Tibial nerve (tissue), 4 donors: ENCODE measurements at regions not wholly inside any gene's neighbourhood (a gene's known extent, or its start where the extent isn't known, plus 50 kb on each side); places are given as distances from the start of the nearest gene placed in this dataset.

Experiments
- DNase-seq, 2 donors: peaks; one replicate each; pipeline ENCODE4 v3.0.0-alpha.2; 2019; ENCODE audit warnings: low spot score in 2 of 2
- H3K27ac ChIP-seq, 4 donors: fragments of 200-600 bp; sonication (generic) in 3 of 4; one replicate each; pipeline ENCODE4 v1.5.1; 2017 to 2019; ENCODE audit warnings: mild to moderate bottlenecking in 1 of 4
- H3K27me3 ChIP-seq, 2 donors: fragments of 200-600 bp; sonication (generic) in 1 of 2; one replicate each; pipeline versions ENCODE4 v1.5.1 to v1.6.0; 2017 to 2019
- H3K36me3 ChIP-seq, 3 donors: fragments of 200-600 bp; sonication (generic); one replicate each; pipeline ENCODE4 v1.5.1; 2018 to 2019
- H3K4me1 ChIP-seq, 4 donors: fragments of 200-600 bp; sonication (generic) in 3 of 4; one replicate each; pipeline ENCODE4 v1.5.1; 2017 to 2019
- H3K4me3 ChIP-seq, 4 donors: fragments of 200-600 bp; sonication (generic) in 3 of 4; one replicate each; pipeline ENCODE4 v1.5.1; 2017 to 2019; ENCODE audit warnings: mild to moderate bottlenecking in 1 of 4, moderate library complexity in 1 of 4
- H3K9me3 ChIP-seq, 4 donors: fragments of 200-600 bp; sonication (generic) in 3 of 4; one replicate each; pipeline ENCODE4 v1.5.1; 2017 to 2019
- CTCF ChIP-seq, 5 experiments: fragments of 200-600 bp in 3 of 5; fragments of 450-650 bp in 2 of 5; sonication (generic) in 3 of 5; IDR thresholded peaks; one replicate each; pipeline ENCODE4 v1.5.1; 2016 to 2019; ENCODE audit warnings: antibody characterized with exemption in 5 of 5, mild to moderate bottlenecking in 3 of 5, moderate library complexity in 2 of 5
- EP300 ChIP-seq, 2 donors: sonication (generic); formaldehyde crosslinking; IDR thresholded peaks; one replicate each; pipeline ENCODE4 v1.6.1; 2017; ENCODE audit warnings: antibody characterized with exemption in 2 of 2, mild to moderate bottlenecking in 1 of 2
- POLR2A ChIP-seq, 2 donors: fragments of 450-650 bp; IDR thresholded peaks; one replicate each; pipeline ENCODE4 v1.6.1; 2017; ENCODE audit warnings: antibody characterized with exemption in 2 of 2, mild to moderate bottlenecking in 2 of 2, moderate library complexity in 2 of 2
- WGBS, 2 donors: methylation state at CpG; one replicate each; pipeline ENCODE4 v1.1.5; 2018; 5-methylcytosine and 5-hydroxymethylcytosine counted together

- Histone ChIP-seq H3K4me3 (no peak overlapping the region), H3K36me3 (no peaks in the 10 kb centered on the region), H3K27me3 (no peaks in the 10 kb centered on the region), H3K9me3 (no peaks in the 10 kb centered on the region), H3K4me1 (peaks cover 0 to 8% (median 0%) of the 10 kb centered on the region in 4 donors), H3K27ac (no peak overlapping the region)
- WGBS, 2 donors = 92 to 94% methylated on average over 9 of the region's 9 CpGs
- TF ChIP-seq EP300 (IDR thresholded peaks at IDR 0.05) (no peak), POLR2A (IDR thresholded peaks at IDR 0.05) (no peak), CTCF (IDR thresholded peaks at IDR 0.05) (no peak)
- no peak for DNase-seq
Measured at GRCh38 chr20:61131944-61132343, 120.1 kb upstream of the CDH4 start.

GRCh38 chr20:61133611-61134010 lies 118.5 kb upstream of the CDH4 start:
- WGBS, 2 donors = 81 to 83% methylated on average over 6 of the region's 6 CpGs
- Histone ChIP-seq H3K9me3 (no peaks in the 10 kb centered on the region), H3K4me3 (no peak overlapping the region), H3K27me3 (no peaks in the 10 kb centered on the region), H3K36me3 (no peaks in the 10 kb centered on the region), H3K27ac (no peak overlapping the region), H3K4me1 (peaks cover 0 to 8% (median 0%) of the 10 kb centered on the region in 4 donors)
- no peak for TF ChIP-seq POLR2A (IDR thresholded peaks at IDR 0.05)
- no peak for TF ChIP-seq EP300 (IDR thresholded peaks at IDR 0.05)
- no peak for TF ChIP-seq CTCF (IDR thresholded peaks at IDR 0.05)
- no peak for DNase-seq

- no peak overlapping the region for H3K4me3 ChIP-seq
- no peaks in the 10 kb centered on the region for H3K9me3 ChIP-seq
- H3K4me1 ChIP-seq = peaks cover 0 to 8% (median 0%) of the 10 kb centered on the region in 4 donors
- H3K27ac ChIP-seq = no peak overlapping the region
- TF ChIP-seq CTCF (IDR thresholded peaks at IDR 0.05) (no peak), EP300 (IDR thresholded peaks at IDR 0.05) (no peak), POLR2A (IDR thresholded peaks at IDR 0.05) (no peak)
- H3K36me3 ChIP-seq = no peaks in the 10 kb centered on the region
- no peak for DNase-seq
- 60 to 74% methylated on average over 9 of the region's 9 CpGs for WGBS, 2 donors
- H3K27me3 ChIP-seq = no peaks in the 10 kb centered on the region
Measured at GRCh38 chr20:61134296-61135030, 117.6 kb upstream of the CDH4 start.

- no peak overlapping the region for H3K27ac ChIP-seq
- 47 to 59% methylated on average over 11 of the region's 11 CpGs for WGBS, 2 donors
- no peaks in the 10 kb centered on the region for H3K36me3 ChIP-seq
- peaks cover 0 to 8% (median 0%) of the 10 kb centered on the region in 4 donors for H3K4me1 ChIP-seq
- H3K4me3 ChIP-seq = no peak overlapping the region
- H3K27me3 ChIP-seq = no peaks in the 10 kb centered on the region
- H3K9me3 ChIP-seq = no peaks in the 10 kb centered on the region
- DNase-seq = no peak
- TF ChIP-seq POLR2A (IDR thresholded peaks at IDR 0.05) = no peak
- TF ChIP-seq CTCF (IDR thresholded peaks at IDR 0.05) = no peak
- TF ChIP-seq EP300 (IDR thresholded peaks at IDR 0.05) = no peak
Measured at GRCh38 chr20:61135266-61135665, 116.8 kb upstream of the CDH4 start.

- H3K27me3 ChIP-seq = no peaks in the 10 kb centered on the region
- peaks cover 0 to 8% (median 0%) of the 10 kb centered on the region in 4 donors for H3K4me1 ChIP-seq
- H3K9me3 ChIP-seq = no peaks in the 10 kb centered on the region
- H3K4me3 ChIP-seq = no peak overlapping the region
- 26 to 27% methylated on average over 13 to 15 of the region's 15 CpGs for WGBS, 2 donors
- H3K36me3 ChIP-seq = no peaks in the 10 kb centered on the region
- H3K27ac ChIP-seq = no peak overlapping the region
- TF ChIP-seq CTCF (IDR thresholded peaks at IDR 0.05) (no peak), POLR2A (IDR thresholded peaks at IDR 0.05) (no peak), EP300 (IDR thresholded peaks at IDR 0.05) (no peak)
- DNase-seq = no peak
Measured at GRCh38 chr20:61135968-61136367, 116.1 kb upstream of the CDH4 start.
